Transverse colon (tissue), 4 donors: ENCODE measurements at regions not wholly inside any gene's neighbourhood (a gene's known extent, or its start where the extent isn't known, plus 50 kb on each side); places are given as distances from the start of the nearest gene placed in this dataset.

Experiments used
- POLR2AphosphoS5 ChIP-seq, 3 donors: sonication (generic); formaldehyde crosslinking; IDR thresholded peaks; one replicate each; pipeline ENCODE4 v1.6.1; 2016; ENCODE audit warnings: antibody characterized with exemption in 3 of 3
- TF ChIP-seq, protein P1 (sequence below), 5 experiments: fragments of 200-600 bp in 3 of 5; fragments of 450-650 bp in 2 of 5; sonication (generic) in 3 of 5; IDR thresholded peaks; 1 replicate in 2 of 5; 2 replicates in 3 of 5; pipeline ENCODE4 v1.5.1; 2016 to 2017; ENCODE audit warnings: antibody characterized with exemption in 5 of 5, inconsistent platforms in 3 of 5, mild to moderate bottlenecking in 2 of 5, moderate library complexity in 1 of 5

DNA sequence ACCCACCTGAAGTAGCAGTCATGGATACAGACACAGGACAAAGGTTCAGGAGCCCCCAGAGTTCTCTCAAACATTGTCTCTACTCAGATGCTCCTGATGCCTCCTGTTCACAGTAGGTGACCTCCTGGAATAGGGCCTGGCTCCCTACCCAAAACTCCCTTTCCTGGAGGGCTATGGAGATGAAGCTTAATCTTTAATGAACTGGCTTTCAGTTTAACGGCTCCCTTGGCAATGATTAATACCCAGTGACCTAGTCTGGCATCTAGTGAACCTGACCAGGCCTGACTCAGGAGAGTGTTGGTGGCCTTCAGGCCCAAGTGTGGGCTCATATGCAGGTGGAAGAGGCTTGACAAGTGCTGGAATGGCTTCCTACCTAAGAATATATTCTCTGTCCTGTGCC, 65.2 kb upstream of the TRABD2B start:
- TF ChIP-seq, protein P1, sequence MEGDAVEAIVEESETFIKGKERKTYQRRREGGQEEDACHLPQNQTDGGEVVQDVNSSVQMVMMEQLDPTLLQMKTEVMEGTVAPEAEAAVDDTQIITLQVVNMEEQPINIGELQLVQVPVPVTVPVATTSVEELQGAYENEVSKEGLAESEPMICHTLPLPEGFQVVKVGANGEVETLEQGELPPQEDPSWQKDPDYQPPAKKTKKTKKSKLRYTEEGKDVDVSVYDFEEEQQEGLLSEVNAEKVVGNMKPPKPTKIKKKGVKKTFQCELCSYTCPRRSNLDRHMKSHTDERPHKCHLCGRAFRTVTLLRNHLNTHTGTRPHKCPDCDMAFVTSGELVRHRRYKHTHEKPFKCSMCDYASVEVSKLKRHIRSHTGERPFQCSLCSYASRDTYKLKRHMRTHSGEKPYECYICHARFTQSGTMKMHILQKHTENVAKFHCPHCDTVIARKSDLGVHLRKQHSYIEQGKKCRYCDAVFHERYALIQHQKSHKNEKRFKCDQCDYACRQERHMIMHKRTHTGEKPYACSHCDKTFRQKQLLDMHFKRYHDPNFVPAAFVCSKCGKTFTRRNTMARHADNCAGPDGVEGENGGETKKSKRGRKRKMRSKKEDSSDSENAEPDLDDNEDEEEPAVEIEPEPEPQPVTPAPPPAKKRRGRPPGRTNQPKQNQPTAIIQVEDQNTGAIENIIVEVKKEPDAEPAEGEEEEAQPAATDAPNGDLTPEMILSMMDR (IDR thresholded peaks at IDR 0.05), result no peak
- TF ChIP-seq POLR2AphosphoS5 (IDR thresholded peaks at IDR 0.05), result no peak
